ENCODE measurements at regions not wholly inside any gene's neighbourhood (a gene's known extent, or its start where the extent isn't known, plus 50 kb on each side); places are given as distances from the start of the nearest gene placed in this dataset.
"Not testable (repeated sequence)": the region's sequence is repeated elsewhere in the genome, so short reads cannot be mapped to it uniquely, and the experiment has no call there.

GRCh38 chr15:96468036-96468435, 137.5 kb downstream of the NR2F2 start:
- no peak for DNase-seq (ENCODE audit: low read depth in 2 of 2, low spot score in 1 of 2)

DNA sequence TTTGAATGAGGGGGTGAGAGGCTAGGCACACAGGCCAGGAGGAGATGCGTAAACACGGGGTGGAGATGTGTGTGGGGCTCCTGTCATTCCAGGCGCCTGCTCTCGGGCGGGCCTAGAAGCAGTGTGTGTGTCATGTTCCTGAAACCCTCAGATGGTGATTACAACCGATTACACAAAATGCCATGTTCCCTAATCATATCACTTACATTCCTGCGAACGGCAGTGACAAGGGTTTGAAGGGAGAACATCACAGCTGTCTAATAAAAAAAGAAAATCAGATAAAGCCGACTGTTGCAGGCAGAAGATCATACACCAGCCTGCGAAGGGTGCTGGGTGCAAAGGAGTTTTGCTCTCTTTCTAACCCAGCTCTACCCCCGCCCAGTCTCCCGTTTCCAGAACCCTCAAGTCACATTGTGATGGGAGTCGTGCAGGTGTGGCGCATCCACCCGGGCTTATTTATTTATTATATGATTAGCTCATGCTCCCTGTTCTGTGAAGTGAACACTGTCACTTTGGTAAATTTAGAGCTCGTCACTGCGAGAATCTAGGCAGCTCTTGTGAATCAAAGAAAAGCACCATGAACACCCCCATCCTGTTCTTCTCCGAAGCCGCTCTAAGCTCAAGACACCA, 140.3 kb downstream of the NR2F2 start:
- DNase-seq (ENCODE audit: low read depth in 2 of 2, low spot score in 1 of 2): no peak

DNA sequence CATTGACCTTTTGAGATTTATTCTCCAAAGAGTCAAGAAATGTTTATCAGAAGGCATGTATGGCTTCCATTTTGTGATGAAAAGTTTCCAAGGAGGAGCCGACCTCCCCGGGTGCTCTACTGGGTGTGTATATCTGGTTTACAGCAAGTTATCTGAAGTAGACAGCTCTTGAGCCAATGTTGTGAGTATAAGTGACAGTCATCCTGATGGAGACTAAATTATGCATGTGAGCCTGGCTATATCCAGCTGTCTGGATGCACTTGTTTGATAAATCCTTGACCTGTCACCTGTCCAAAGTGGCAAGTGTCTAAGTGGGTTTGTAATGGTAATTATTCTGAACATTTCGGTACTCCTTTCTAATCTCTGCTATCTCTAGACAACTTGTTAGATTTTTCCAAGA, 142.2 kb downstream of the NR2F2 start:
- DNase-seq (ENCODE audit: low read depth in 2 of 2, low spot score in 1 of 2): no peak

DNA sequence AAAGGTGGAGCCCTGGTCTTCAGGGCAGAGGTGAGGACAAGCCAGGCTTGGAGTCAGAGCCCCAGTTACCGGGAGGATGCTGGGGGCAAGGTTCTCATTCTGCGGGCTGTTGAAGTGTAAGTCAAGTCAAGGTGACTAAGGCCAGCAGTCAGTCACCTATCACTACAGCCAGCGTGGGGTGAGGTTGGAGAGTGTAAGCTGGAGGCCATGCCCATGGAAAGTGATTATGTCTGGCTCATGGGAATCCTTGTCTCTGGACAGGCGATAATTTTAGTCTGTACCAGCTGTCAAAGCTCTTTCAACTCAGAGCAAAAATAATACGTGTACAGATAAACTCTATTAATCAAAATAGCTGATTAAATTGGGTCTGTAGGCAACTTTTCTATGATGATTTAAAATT, 143.1 kb downstream of the NR2F2 start:
- no peak for DNase-seq (ENCODE audit: low read depth in 2 of 2, low spot score in 1 of 2)

DNA sequence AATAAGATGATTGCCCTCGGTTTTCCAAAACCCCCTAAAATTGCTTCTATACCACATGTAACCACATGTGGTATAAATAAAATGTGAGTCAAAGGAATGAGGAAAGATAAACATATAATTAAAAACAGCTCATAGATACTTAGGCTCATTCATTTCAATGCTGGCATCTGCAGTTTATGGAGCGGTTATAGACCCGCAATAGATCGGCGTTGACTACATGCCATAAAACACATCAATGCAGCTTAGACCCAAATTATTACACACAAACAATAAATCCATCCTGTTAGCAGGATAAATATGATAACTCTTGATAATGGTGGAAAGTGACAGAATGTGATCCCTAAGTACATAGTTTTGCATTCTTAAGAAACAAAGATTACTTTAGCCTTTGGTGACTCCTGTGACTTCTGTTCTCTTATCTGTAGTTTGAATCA, 143.7 kb downstream of the NR2F2 start:
- DNase-seq (ENCODE audit: low read depth in 2 of 2, low spot score in 1 of 2): no peak

DNA sequence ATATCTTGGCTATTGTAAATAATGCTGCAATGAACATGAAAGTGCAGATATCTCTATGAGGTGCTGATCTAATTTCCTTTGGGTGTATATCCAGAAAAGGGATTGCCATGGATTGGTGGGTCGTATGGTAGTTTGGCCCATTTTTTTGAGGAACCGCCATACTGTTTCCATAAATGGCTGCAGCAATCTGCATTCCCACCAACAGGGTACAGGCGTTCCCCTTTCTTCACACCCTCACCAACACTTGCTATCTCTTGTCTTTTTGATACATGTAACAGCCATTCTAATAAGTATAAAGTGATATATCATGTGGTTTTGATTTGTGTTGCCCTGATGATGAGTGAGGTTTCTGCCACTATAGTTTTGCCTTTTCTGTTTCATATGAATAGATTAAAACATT, 146.7 kb downstream of the NR2F2 start:
- no peak for DNase-seq (ENCODE audit: low read depth in 2 of 2, low spot score in 1 of 2)

DNA sequence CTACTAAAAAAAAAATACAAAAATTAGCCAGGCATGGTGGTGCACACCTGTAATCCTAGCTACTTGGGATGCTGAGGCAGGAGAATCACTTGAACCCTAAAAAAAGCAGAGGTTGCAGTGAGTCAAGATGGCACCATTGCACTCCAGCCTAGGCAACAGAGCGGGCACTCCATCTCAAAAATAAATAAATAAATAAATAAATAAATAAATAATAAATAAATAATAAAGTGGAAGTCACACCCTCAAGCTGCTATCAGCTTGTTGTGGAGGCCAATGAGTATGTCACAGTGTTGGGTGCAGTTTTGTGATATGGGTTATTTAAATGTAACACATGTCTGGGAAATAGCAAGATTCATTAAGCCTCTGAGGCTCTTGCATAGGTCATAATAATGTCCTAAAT, 153.9 kb downstream of the NR2F2 start:
- not testable (repeated sequence) for DNase-seq (ENCODE audit: low read depth in 2 of 2, low spot score in 1 of 2)

GRCh38 chr15:96484830-96485229, 154.3 kb downstream of the NR2F2 start:
- no peak for DNase-seq (ENCODE audit: low read depth in 2 of 2, low spot score in 1 of 2)

DNA sequence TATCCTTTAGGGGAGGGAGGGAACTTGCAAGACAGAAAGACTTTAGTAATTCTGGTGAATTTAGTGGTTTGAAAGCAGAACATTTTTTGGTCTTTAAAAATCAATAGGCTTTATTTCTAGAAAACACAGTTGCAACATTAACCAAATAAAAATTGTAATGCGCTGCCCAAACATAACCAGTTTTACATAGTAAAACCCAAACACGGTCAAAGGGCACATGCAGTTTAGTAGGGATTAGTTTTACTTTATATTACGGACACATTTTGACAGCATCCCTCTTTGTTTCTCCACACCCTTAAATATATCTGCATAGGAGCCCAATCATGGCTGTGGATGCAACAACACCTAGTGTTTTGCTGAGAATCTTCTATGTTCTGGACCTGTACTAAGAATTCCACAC, 156.7 kb downstream of the NR2F2 start:
- DNase-seq (ENCODE audit: low read depth in 2 of 2, low spot score in 1 of 2): no peak

DNA sequence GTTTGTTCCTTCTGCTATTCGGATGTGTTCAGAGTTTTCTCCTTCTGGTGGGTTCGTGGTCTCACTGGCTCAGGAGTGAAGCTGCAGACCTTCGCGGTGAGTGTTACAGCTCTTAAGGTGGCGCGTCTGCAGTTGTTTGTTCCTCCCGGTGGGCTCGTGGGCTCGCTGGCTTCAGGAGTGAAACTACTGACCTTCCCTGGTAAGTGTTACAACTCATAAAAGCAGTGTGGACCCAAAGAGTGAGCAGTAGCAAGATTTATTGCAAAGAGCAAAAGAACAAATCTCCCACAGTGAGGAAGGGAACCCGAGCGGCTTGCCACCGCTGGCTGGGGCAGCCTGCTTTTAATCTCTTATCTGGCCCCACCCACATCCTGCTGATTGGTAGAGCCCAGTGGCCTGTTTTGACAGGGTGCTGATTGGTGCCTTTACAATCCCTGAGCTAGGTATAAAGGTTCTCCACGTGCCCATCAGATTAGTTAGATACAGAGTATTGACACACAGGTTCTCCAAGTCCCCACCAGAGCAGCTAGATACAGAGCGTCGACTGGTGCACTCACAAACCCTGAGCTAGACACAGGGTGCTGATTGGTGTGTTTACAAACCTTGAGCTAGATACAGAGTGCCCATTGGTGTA, 160.7 kb downstream of the NR2F2 start:
- DNase-seq (ENCODE audit: low read depth in 2 of 2, low spot score in 1 of 2): not testable (repeated sequence)

DNA sequence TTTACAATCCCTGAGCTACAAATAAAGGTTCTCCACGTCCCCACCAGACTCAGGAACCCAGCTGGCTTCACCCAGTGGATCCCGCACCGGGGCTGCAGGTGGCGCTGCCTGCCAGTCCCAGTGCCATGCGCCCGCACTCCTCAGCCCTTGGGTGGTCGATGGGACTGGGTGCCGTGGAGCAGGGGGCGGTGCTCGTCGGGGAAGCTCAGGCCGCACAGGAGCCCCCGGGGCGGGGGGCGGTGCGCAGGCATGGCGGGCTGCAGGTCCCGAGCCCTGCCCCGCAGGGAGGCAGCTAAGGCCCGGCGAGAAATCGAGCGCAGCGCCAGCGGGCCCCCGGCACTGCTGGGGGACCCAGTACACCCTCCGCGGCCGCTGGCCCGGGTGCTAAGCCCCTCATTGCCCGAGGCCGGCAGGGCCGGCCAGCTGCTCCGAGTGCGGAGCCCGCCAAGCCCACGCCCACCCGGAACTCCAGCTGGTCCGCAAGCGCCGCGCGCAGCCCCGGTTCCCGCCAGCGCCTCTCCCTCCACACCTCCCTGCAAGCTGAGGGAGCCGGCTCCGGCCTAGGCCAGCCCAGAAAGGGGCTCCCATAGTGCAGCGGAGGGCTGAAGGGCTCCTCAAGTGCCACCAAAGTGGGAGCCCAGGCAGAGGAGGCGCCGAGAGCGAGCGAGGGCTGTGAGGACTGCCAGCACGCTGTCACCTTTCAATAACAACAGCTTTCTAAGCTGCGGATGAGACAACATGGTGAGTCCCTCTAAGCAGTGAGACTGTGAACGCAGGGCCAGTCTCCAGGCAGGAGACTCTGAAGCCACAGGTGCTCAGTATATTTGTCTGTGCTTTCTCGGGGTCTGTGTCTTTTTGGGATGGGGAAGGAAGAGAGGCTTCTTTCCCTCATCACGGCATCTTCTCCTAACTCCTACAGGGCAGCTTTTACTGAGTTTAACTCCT, 161.5 kb downstream of the NR2F2 start:
- DNase-seq (ENCODE audit: low read depth in 2 of 2, low spot score in 1 of 2): not testable (repeated sequence)

DNA sequence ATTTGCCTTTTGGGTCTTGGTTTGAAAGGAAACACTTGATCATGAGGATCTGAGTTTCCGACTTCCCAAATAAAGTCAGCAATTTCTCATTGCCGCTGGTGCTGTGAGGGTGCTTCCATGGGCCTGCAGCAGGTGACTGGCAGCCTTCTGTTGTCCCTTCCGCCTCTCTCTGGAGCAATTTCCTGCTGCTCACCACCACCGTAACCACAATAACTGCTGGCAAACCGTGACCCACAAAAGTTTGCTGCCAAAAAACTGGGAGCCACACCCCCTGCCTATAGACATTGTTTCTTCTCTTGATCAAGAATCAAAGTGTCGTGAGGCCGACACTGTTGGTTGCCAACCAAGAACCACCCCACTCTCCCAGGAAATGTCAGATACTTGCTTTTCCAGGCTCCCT, 164.0 kb downstream of the NR2F2 start:
- no peak for DNase-seq (ENCODE audit: low read depth in 2 of 2, low spot score in 1 of 2)

DNA sequence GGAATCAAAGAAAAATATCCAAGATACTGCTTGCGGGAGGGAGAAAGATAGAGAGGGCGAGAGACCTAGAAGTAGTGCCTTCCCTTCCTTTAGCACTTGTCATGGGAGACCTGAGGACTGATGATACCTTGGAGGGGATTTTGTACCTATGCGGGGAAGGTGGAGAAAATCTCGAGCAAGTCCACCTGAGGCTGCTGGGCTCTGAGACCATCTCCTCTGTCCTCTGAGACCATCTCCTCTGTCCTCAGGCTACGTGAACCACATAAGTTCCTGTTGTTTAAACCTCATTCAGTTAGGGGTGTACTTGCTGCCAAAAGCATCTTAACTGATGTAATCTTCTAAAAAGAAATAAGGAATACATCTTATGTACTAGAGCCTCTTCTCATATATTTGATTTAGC, 164.9 kb downstream of the NR2F2 start:
- DNase-seq (ENCODE audit: low read depth in 2 of 2, low spot score in 1 of 2): no peak

DNA sequence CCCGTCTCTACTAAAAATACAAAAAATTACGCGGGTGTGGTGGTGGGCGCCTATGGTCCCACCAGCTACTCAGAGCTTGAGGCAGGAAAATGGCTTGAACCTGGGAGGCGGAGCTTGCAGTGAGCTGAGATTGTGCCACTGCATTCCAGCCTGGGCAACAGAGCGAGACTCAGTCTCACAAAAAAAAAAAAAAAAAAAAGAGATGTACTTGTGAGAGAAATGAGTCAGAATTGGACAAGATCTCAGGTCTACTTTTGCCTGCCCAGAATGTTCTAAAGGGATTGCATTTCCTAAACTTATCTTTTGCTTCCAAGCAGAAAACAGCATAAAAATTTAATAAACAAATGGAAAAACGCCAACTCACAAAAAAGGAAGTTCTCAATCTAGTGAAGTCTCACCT, 167.5 kb downstream of the NR2F2 start:
- no peak for DNase-seq (ENCODE audit: low read depth in 2 of 2, low spot score in 1 of 2)

GRCh38 chr15:96500508-96500907, 170.0 kb downstream of the NR2F2 start:
- DNase-seq (ENCODE audit: low read depth in 2 of 2, low spot score in 1 of 2): no peak

DNA sequence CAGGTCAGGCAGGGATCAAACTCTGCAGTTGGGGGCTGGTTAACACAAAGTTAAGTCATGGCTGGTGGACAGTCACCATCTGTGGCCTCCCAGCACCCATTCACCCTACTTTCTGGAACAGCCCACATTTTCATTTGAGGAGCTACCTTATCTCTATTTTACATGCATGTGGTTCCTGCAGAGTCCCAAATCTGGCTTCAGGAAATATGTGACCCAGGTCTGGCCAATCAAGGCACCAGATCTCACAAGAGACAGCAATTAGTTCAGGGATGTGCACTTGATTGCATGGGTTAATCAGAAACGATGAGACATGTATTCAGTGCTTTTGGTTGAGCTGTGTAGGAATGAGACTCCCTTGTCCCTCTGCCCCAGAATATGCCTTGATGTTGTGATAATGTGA, 170.9 kb downstream of the NR2F2 start:
- DNase-seq (ENCODE audit: low read depth in 2 of 2, low spot score in 1 of 2): no peak

DNA sequence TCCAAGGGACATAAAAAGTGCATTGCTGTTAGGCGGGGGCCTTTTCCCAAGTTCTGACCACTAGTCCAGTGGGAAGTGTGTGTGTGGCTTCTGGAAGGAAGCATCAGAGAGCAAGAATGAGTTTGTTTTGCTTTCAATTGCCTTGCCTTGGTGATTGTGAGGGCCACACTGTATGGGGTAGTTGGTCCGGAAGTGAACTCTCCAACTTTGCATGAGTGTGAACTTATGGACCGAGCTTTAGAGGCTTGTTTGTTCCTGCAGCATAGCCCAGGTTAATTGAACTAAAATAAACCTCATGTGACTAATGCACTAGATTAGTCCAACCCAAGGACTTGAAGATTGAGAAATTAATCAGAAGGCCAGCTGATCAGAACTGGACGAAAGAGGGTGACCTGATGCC, 171.7 kb downstream of the NR2F2 start:
- DNase-seq (ENCODE audit: low read depth in 2 of 2, low spot score in 1 of 2): no peak

- no peak for DNase-seq (ENCODE audit: low read depth in 2 of 2, low spot score in 1 of 2)
Measured at GRCh38 chr15:96503276-96503675, 172.8 kb downstream of the NR2F2 start.

DNA sequence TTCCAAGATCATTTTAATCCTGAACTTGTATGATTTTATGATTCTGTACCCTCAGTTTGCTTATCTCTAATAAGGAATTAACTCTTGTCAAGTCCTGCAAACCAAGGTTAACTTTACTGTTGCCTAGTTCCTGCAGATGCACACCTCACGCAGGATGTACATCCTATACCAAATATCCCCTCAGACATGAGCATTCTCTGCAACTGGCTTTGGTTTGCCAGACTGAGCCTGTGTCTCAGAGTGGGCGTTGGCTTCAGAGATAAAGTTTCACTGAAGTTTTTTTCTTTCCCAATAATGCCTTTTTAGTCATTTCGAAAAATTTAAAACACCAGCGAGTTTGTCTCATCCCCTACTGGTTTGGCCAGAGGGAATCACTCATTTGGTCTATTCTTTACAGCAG, 173.9 kb downstream of the NR2F2 start:
- DNase-seq (ENCODE audit: low read depth in 2 of 2, low spot score in 1 of 2): no peak

GRCh38 chr15:96505014-96505413, 174.5 kb downstream of the NR2F2 start:
- DNase-seq (ENCODE audit: low read depth in 2 of 2, low spot score in 1 of 2): no peak

- DNase-seq (ENCODE audit: low read depth in 2 of 2, low spot score in 1 of 2): no peak
Measured at GRCh38 chr15:96514607-96515285, 184.2 kb downstream of the NR2F2 start.

- no peak for DNase-seq (ENCODE audit: low read depth in 2 of 2, low spot score in 1 of 2)
Measured at GRCh38 chr15:96515371-96515770, 184.9 kb downstream of the NR2F2 start.
